Thyroid gland (tissue), 4 donors: ENCODE measurements at regions not wholly inside any gene's neighbourhood (a gene's known extent, or its start where the extent isn't known, plus 50 kb on each side); places are given as distances from the start of the nearest gene placed in this dataset.
"Not testable (repeated sequence)": the region's sequence is repeated elsewhere in the genome, so short reads cannot be mapped to it uniquely, and the experiment has no call there.

Experiments used
- CTCF ChIP-seq, 6 experiments: fragments of 200-600 bp in 3 of 6; fragments of 450-650 bp in 3 of 6; sonication (generic) in 3 of 6; IDR thresholded peaks; one replicate each; pipeline ENCODE4 v1.5.1; 2016 to 2019; ENCODE audit warnings: antibody characterized with exemption in 6 of 6, mild to moderate bottlenecking in 2 of 6, inconsistent platforms in 1 of 6, moderate library complexity in 1 of 6
- POLR2A ChIP-seq, 2 donors: fragments of 450-650 bp; IDR thresholded peaks; one replicate each; pipeline ENCODE4 v1.6.1; 2017; ENCODE audit warnings: antibody characterized with exemption in 2 of 2, mild to moderate bottlenecking in 2 of 2, moderate library complexity in 1 of 2

- TF ChIP-seq CTCF, POLR2A (IDR thresholded peaks at IDR 0.05): not testable (repeated sequence)
Observed at GRCh38 chr15:21717661-21718060, 159.9 kb downstream of the POTEB start.
